Cardiac muscle cell (in vitro differentiated cells and primary cell): ENCODE measurements at regions not wholly inside any gene's neighbourhood (a gene's known extent, or its start where the extent isn't known, plus 50 kb on each side); places are given as distances from the start of the nearest gene placed in this dataset.

ENCODE experiments used
- DNase-seq, 2 donors: peaks; one replicate each; pipeline versions ENCODE4 v3.0.0 to v3.0.0-alpha.2; 2010 to 2017; ENCODE audit warnings: low read depth in 1 of 2, low spot score in 1 of 2
- H3K27ac ChIP-seq: fragments of 200-600 bp; sonication (generic); 2 replicates; pipeline ENCODE4 v1.5.1; 2016
- H3K27me3 ChIP-seq: fragments of 200-600 bp; sonication (generic); 2 replicates; pipeline ENCODE4 v1.6.0; 2016; ENCODE audit warnings: control low read depth
- H3K36me3 ChIP-seq: fragments of 200-600 bp; sonication (generic); 2 replicates; pipeline ENCODE4 v1.5.1; 2016; ENCODE audit warnings: control low read depth
- H3K4me1 ChIP-seq: fragments of 200-600 bp; sonication (generic); 2 replicates; pipeline ENCODE4 v1.8.1; 2017; ENCODE audit warnings: low read depth, mild to moderate bottlenecking, mixed run types
- H3K4me3 ChIP-seq: fragments of 200-600 bp; sonication (generic); 2 replicates; pipeline ENCODE4 v1.5.1; 2016; ENCODE audit warnings: mild to moderate bottlenecking
- H3K9me3 ChIP-seq: fragments of 200-600 bp; sonication (generic); 2 replicates; pipeline ENCODE4 v1.5.1; 2017; ENCODE audit warnings: low read depth, mild to moderate bottlenecking, control low read depth
- CTCF ChIP-seq: IDR thresholded peaks from 2 replicates; pipeline ENCODE4 v1.5.1; 2012; ENCODE audit warnings: low read depth, mild to moderate bottlenecking, low read length

GRCh38 chr1:222416001-222416791 lies 131.7 kb downstream of the HHIPL2 start:
- DNase-seq, result no peak
- H3K27ac ChIP-seq, result no peak overlapping the region

GRCh38 chr1:222415441-222415840 lies 132.5 kb downstream of the HHIPL2 start:
- Histone ChIP-seq H3K4me1 (no peaks in the 10 kb centered on the region), H3K27ac (no peak overlapping the region), H3K4me3 (no peak overlapping the region), H3K27me3 (no peaks in the 10 kb centered on the region), H3K9me3 (no peaks in the 10 kb centered on the region), H3K36me3 (no peaks in the 10 kb centered on the region)
- no peak for TF ChIP-seq CTCF
- no peak for DNase-seq

More at GRCh38 chr1:222416001-222416791, 131.7 kb downstream of the HHIPL2 start:
- Histone ChIP-seq H3K36me3 (no peaks in the 10 kb centered on the region), H3K4me1 (no peaks in the 10 kb centered on the region), H3K27me3 (no peaks in the 10 kb centered on the region), H3K4me3 (no peak overlapping the region), H3K9me3 (no peaks in the 10 kb centered on the region)
- TF ChIP-seq CTCF, result no peak

DNA sequence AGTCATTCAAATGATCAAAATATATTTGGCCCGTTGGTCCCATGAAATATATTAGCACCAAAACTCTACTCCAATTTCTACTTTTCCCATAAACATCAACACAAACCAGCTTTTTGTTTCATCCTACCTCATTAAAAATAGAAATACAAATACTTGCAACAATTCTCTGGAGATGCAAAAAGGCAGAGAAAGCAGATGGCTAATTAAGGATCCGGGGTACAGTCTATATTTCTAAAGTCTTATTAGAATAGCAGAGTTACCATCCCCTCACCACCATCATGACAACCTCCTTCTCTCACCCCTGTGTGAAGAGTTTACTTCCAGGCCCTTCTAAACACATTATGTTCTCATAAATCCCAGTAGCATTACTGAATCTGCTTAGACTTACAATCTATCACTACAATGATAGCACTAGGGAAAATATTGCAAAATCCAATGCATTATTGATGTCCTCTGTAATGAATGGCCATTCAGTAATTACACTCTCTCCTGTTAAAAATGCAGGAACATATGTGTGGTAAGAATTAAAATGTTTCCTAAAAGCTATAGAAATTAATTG lies 133.8 kb downstream of the HHIPL2 start:
- Histone ChIP-seq H3K36me3 (no peaks in the 10 kb centered on the region), H3K9me3 (no peaks in the 10 kb centered on the region), H3K27me3 (no peaks in the 10 kb centered on the region), H3K4me1 (no peaks in the 10 kb centered on the region), H3K27ac (no peak overlapping the region), H3K4me3 (no peak overlapping the region)
- no peak for TF ChIP-seq CTCF
- no peak for DNase-seq

DNA sequence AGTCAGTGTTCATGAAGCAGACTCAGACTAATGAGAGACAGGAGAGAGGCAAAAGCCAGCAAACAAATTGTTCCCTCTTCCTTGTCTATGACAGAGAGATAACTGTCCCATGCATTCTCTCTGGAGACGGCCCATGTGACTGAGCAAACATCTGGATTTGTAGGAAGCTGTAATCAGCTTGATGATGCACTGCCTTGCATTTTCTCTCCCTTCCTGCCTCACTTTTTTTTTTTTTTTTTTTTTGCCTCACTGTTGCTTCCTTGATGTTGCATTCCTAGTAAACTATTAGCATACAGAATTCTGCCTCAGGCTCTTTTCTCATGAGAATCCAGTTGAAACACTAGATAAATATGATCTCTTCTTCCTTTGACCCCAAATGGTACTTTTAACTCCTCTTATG lies 134.5 kb downstream of the HHIPL2 start:
- Histone ChIP-seq H3K27me3 (no peaks in the 10 kb centered on the region), H3K9me3 (no peaks in the 10 kb centered on the region), H3K4me3 (no peak overlapping the region), H3K4me1 (no peaks in the 10 kb centered on the region), H3K27ac (no peak overlapping the region), H3K36me3 (no peaks in the 10 kb centered on the region)
- no peak for DNase-seq
- no peak for TF ChIP-seq CTCF

DNA sequence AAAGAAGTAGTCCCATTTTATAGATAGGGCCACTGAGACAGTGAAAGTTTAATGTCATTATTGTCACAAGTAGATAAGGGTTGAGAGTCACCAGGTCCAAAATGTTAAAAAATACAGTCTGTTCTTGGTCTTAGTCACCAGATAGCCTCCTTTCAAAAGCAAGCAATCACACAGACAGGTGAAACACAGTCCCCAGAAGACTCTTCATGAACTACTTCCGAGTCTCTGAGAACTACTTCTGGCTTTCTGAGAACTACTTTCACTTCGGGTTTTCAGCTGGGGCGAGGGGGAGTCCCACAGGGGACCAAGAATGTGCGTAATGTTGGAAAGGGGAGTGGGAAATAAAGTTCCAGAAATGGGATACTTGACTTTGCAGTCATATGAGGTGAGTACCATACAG lies 143.2 kb downstream of the HHIPL2 start:
- no peak overlapping the region for H3K27ac ChIP-seq
- H3K27me3 ChIP-seq, result no peaks in the 10 kb centered on the region
- no peaks in the 10 kb centered on the region for H3K36me3 ChIP-seq
- no peaks in the 10 kb centered on the region for H3K4me1 ChIP-seq
- no peak for DNase-seq
- H3K4me3 ChIP-seq, result no peak overlapping the region
- no peaks in the 10 kb centered on the region for H3K9me3 ChIP-seq
- TF ChIP-seq CTCF, result no peak
